Vagina (tissue), 2 donors: ENCODE measurements at regions not wholly inside any gene's neighbourhood (a gene's known extent, or its start where the extent isn't known, plus 50 kb on each side); places are given as distances from the start of the nearest gene placed in this dataset.
"Not testable (repeated sequence)": the region's sequence is repeated elsewhere in the genome, so short reads cannot be mapped to it uniquely, and the experiment has no call there.

ENCODE experiments used
- POLR2A ChIP-seq, 2 donors: fragments of 450-650 bp; IDR thresholded peaks; one replicate each; pipeline ENCODE4 v1.6.1; 2017; ENCODE audit warnings: antibody characterized with exemption in 2 of 2, mild to moderate bottlenecking in 2 of 2, moderate library complexity in 2 of 2
- TF ChIP-seq, protein P1 (sequence below), 3 experiments: fragments of 450-650 bp in 2 of 3; fragments of 200-600 bp in 1 of 3; sonication (generic) in 1 of 3; IDR thresholded peaks; one replicate each; pipeline ENCODE4 v1.5.1; 2017 to 2019; ENCODE audit warnings: antibody characterized with exemption in 3 of 3, mild to moderate bottlenecking in 2 of 3, moderate library complexity in 2 of 3

DNA sequence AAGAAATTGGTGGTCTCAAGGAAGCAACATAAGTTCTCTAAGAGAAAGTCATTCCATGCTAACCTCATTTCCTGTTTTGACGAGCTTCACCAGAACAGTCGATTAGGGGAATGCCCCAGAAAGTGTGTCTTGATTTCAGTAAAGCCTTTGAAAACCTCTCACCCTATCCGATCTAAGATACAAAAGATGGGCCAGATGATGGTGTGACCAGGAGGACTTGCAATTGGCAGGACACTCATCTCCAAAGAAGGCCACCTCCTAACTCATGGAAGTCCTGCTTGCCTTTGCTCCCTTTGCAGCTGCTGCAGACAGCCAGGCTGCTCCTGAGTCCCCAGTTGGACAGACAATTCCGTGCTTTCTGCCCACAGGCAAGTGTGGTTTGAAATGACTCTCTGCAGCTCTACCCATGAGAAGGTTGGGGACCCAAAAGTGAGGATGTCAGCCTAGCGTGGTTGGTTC is 304.2 kb downstream of the BCL2L11 start:
- TF ChIP-seq, protein P1, sequence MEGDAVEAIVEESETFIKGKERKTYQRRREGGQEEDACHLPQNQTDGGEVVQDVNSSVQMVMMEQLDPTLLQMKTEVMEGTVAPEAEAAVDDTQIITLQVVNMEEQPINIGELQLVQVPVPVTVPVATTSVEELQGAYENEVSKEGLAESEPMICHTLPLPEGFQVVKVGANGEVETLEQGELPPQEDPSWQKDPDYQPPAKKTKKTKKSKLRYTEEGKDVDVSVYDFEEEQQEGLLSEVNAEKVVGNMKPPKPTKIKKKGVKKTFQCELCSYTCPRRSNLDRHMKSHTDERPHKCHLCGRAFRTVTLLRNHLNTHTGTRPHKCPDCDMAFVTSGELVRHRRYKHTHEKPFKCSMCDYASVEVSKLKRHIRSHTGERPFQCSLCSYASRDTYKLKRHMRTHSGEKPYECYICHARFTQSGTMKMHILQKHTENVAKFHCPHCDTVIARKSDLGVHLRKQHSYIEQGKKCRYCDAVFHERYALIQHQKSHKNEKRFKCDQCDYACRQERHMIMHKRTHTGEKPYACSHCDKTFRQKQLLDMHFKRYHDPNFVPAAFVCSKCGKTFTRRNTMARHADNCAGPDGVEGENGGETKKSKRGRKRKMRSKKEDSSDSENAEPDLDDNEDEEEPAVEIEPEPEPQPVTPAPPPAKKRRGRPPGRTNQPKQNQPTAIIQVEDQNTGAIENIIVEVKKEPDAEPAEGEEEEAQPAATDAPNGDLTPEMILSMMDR (IDR thresholded peaks at IDR 0.05) = not testable (repeated sequence)
- TF ChIP-seq POLR2A (IDR thresholded peaks at IDR 0.05) = not testable (repeated sequence)
